ENCODE measurements at regions not wholly inside any gene's neighbourhood (a gene's known extent, or its start where the extent isn't known, plus 50 kb on each side); places are given as distances from the start of the nearest gene placed in this dataset.

GRCh38 chr17:71983828-71984227 is 137.0 kb upstream of the SOX9 start:
- DNase-seq (ENCODE audit: low spot score), result no peak
- intact Hi-C loops (cut with DNase I), result no loop called here
- no peak for ATAC-seq

GRCh38 chr17:71985111-71986039 is 135.4 kb upstream of the SOX9 start:
- no peak for ATAC-seq
- DNase-seq (ENCODE audit: low spot score), result no peak
- intact Hi-C loops (cut with DNase I), result no loop called here

GRCh38 chr17:71986886-71987285 is 133.9 kb upstream of the SOX9 start:
- ATAC-seq, result no peak
- DNase-seq (ENCODE audit: low spot score), result no peak
- intact Hi-C loops (cut with DNase I), result no loop called here

GRCh38 chr17:71987634-71988033 is 133.2 kb upstream of the SOX9 start:
- no peak for ATAC-seq
- intact Hi-C loops (cut with DNase I), result no loop called here
- DNase-seq (ENCODE audit: low spot score), result no peak

GRCh38 chr17:71989117-71989516 is 131.7 kb upstream of the SOX9 start:
- ATAC-seq (no peak), DNase-seq (ENCODE audit: low spot score) (no peak)
- intact Hi-C loops (cut with DNase I), result no loop called here

- ATAC-seq, result no peak
- no peak for DNase-seq (ENCODE audit: low spot score)
These were observed 127.5 kb upstream of the SOX9 start for GRCh38 chr17:71993363-71993762.

GRCh38 chr17:71995590-71995989 is 125.2 kb upstream of the SOX9 start:
- DNase-seq (ENCODE audit: low spot score), result no peak
- intact Hi-C loops (cut with DNase I), result no loop called here
- no peak for ATAC-seq

More at GRCh38 chr17:71993363-71993762, 127.5 kb upstream of the SOX9 start:
- intact Hi-C loops (cut with DNase I), result no loop called here

GRCh38 chr17:72004011-72004427 is 116.8 kb upstream of the SOX9 start:
- ATAC-seq (no peak), DNase-seq (ENCODE audit: low spot score) (no peak)
- intact Hi-C loops (cut with DNase I), result no loop called here

- ATAC-seq (no peak), DNase-seq (ENCODE audit: low spot score) (no peak)
- intact Hi-C loops (cut with DNase I), result no loop called here
These were observed 116.0 kb upstream of the SOX9 start for GRCh38 chr17:72004611-72005331.

- ATAC-seq, result no peak
- intact Hi-C loops (cut with DNase I), result no loop called here
These were observed 115.3 kb upstream of the SOX9 start for GRCh38 chr17:72005332-72006163.

GRCh38 chr17:72008236-72008876 is 112.5 kb upstream of the SOX9 start:
- DNase-seq (ENCODE audit: low spot score) (no peak), ATAC-seq (no peak)
- intact Hi-C loops (cut with DNase I), result no loop called here

More at GRCh38 chr17:72005332-72006163, 115.3 kb upstream of the SOX9 start:
- no peak for DNase-seq (ENCODE audit: low spot score)

GRCh38 chr17:72011561-72011960 is 109.3 kb upstream of the SOX9 start:
- ATAC-seq, result no peak
- intact Hi-C loops (cut with DNase I), result no loop called here
- no peak for DNase-seq (ENCODE audit: low spot score)

- DNase-seq (ENCODE audit: low spot score) (no peak), ATAC-seq (no peak)
- intact Hi-C loops (cut with DNase I), result no loop called here
These were observed 99.3 kb upstream of the SOX9 start for GRCh38 chr17:72021417-72022041.

- DNase-seq (ENCODE audit: low spot score), result no peak
- ATAC-seq, result no peak
- intact Hi-C loops (cut with DNase I), result no loop called here
These were observed 98.2 kb upstream of the SOX9 start for GRCh38 chr17:72022328-72023275.

GRCh38 chr17:72024457-72024856 is 96.4 kb upstream of the SOX9 start:
- intact Hi-C loops (cut with DNase I), result no loop called here
- no peak for ATAC-seq
- no peak for DNase-seq (ENCODE audit: low spot score)

- no peak for ATAC-seq
- intact Hi-C loops (cut with DNase I), result no loop called here
- no peak for DNase-seq (ENCODE audit: low spot score)
These were observed 95.7 kb upstream of the SOX9 start for GRCh38 chr17:72025113-72025512.

- DNase-seq (ENCODE audit: low spot score) (peak; percentile 59), ATAC-seq (peak; percentile 78)
- intact Hi-C loops (cut with DNase I), result no loop called here
These were observed 90.5 kb upstream of the SOX9 start for GRCh38 chr17:72030067-72030899.

Data from sciatic nerve (tissue), 2 donors.